H9 (cell line): ENCODE measurements at regions not wholly inside any gene's neighbourhood (a gene's known extent, or its start where the extent isn't known, plus 50 kb on each side); places are given as distances from the start of the nearest gene placed in this dataset.

Source experiments
- DNase-seq: peaks from one replicate; pipeline ENCODE4 v3.0.0-alpha.2; 2017
- H2AFZ ChIP-seq: one replicate; pipeline ENCODE4 v1.6.1; 2013; ENCODE audit warnings: mild to moderate bottlenecking, low read length, control low read depth, moderate library complexity
- H2AK5ac ChIP-seq: 2 replicates; pipeline ENCODE4 v1.6.1; 2013; ENCODE audit warnings: low read length, control low read depth, mixed read lengths; ENCODE audit not compliant: insufficient read length
- H2BK120ac ChIP-seq: one replicate; pipeline ENCODE4 v1.6.1; 2013; ENCODE audit warnings: low read depth, mild to moderate bottlenecking, low read length, control low read depth, inconsistent platforms; ENCODE audit not compliant: poor library complexity, severe bottlenecking
- H2BK12ac ChIP-seq: 2 replicates; pipeline ENCODE4 v1.6.1; 2013; ENCODE audit warnings: low read length, control low read depth, mixed read lengths, low read depth; ENCODE audit not compliant: insufficient read length
- H2BK15ac ChIP-seq: 2 replicates; pipeline ENCODE4 v1.6.1; 2013; ENCODE audit warnings: low read depth, low read length, control low read depth
- H2BK20ac ChIP-seq: one replicate; pipeline ENCODE4 v1.6.1; 2013; ENCODE audit warnings: low read depth, mild to moderate bottlenecking, low read length, control low read depth, inconsistent platforms; ENCODE audit not compliant: poor library complexity, severe bottlenecking
- H2BK5ac ChIP-seq: 2 replicates; pipeline ENCODE4 v1.6.1; 2013; ENCODE audit warnings: low read length, control low read depth, mixed read lengths; ENCODE audit not compliant: insufficient read length
- H3K14ac ChIP-seq: 2 replicates; pipeline ENCODE4 v1.6.1; 2013; ENCODE audit warnings: low read length, control low read depth; ENCODE audit not compliant: insufficient read depth
- H3K18ac ChIP-seq: 2 replicates; pipeline ENCODE4 v1.6.1; 2013; ENCODE audit warnings: low read depth, mild to moderate bottlenecking, mixed read lengths, low read length, control low read depth; ENCODE audit not compliant: insufficient read length
- H3K23ac ChIP-seq: 2 replicates; pipeline ENCODE4 v1.6.1; 2013; ENCODE audit warnings: low read length, control low read depth, mixed read lengths, low read depth; ENCODE audit not compliant: insufficient read length
- H3K23me2 ChIP-seq: 2 replicates; pipeline ENCODE4 v1.6.1; 2013; ENCODE audit warnings: low read depth, mild to moderate bottlenecking, mixed read lengths, low read length, control low read depth; ENCODE audit not compliant: insufficient read length, poor library complexity, severe bottlenecking
- H3K27ac ChIP-seq: 2 replicates; pipeline ENCODE4 v1.5.1; 2013; ENCODE audit warnings: low read length, control low read depth, mixed read lengths, low read depth; ENCODE audit not compliant: insufficient read length
- H3K27me3 ChIP-seq: 2 replicates; pipeline ENCODE4 v1.6.1; 2013; ENCODE audit warnings: low read length, control low read depth, inconsistent platforms; ENCODE audit not compliant: insufficient read depth
- H3K4ac ChIP-seq: 2 replicates; pipeline ENCODE4 v1.6.1; 2013; ENCODE audit warnings: low read depth, mild to moderate bottlenecking, control low read depth, inconsistent platforms, low read length, moderate library complexity
- H3K4me1 ChIP-seq: 2 replicates; pipeline ENCODE4 v1.6.1; 2013; ENCODE audit warnings: low read length, control low read depth, inconsistent platforms; ENCODE audit not compliant: insufficient read depth
- H3K4me2 ChIP-seq: 2 replicates; pipeline ENCODE4 v1.6.1; 2013; ENCODE audit warnings: low read length, control low read depth, mixed read lengths; ENCODE audit not compliant: insufficient read length, insufficient read depth
- H3K56ac ChIP-seq: 2 replicates; pipeline ENCODE4 v1.6.1; 2013; ENCODE audit warnings: low read depth, mild to moderate bottlenecking, mixed read lengths, low read length, control low read depth; ENCODE audit not compliant: insufficient read length
- H3K79me1 ChIP-seq: 2 replicates; pipeline ENCODE4 v1.6.1; 2013; ENCODE audit warnings: low read depth, mild to moderate bottlenecking, moderate library complexity, low read length, control low read depth, inconsistent platforms; ENCODE audit not compliant: insufficient read depth, poor library complexity, severe bottlenecking
- H3K79me2 ChIP-seq: 2 replicates; pipeline ENCODE4 v1.6.1; 2013; ENCODE audit warnings: low read length, control low read depth, inconsistent platforms; ENCODE audit not compliant: insufficient read depth
- H3K9ac ChIP-seq: 2 replicates; pipeline ENCODE4 v1.6.1; 2013; ENCODE audit warnings: low read length, control low read depth, mixed read lengths; ENCODE audit not compliant: insufficient read length; ENCODE audit errors: extremely low read depth
- H3K9me3 ChIP-seq: one replicate; pipeline ENCODE4 v1.6.1; 2013; ENCODE audit warnings: low read depth, low read length, inconsistent platforms; ENCODE audit not compliant: control insufficient read depth
- H3T11ph ChIP-seq: one replicate; pipeline ENCODE4 v1.6.1; 2013; ENCODE audit warnings: mild to moderate bottlenecking, low read length, control low read depth, inconsistent platforms
- H4K20me1 ChIP-seq: one replicate; pipeline ENCODE4 v1.6.1; 2013; ENCODE audit not compliant: control insufficient read depth, insufficient read length, insufficient read depth
- H4K5ac ChIP-seq: 2 replicates; pipeline ENCODE4 v1.6.1; 2013; ENCODE audit warnings: low read depth, mild to moderate bottlenecking, mixed read lengths, low read length, control low read depth; ENCODE audit not compliant: insufficient read length
- H4K8ac ChIP-seq: replicated peaks from 2 replicates; pipeline ENCODE4 v1.6.1; 2013; ENCODE audit warnings: low read length, control low read depth, mixed read lengths, low read depth; ENCODE audit not compliant: insufficient read length
- H4K91ac ChIP-seq: 2 replicates; pipeline ENCODE4 v1.6.1; 2013; ENCODE audit warnings: low read depth, mild to moderate bottlenecking, moderate library complexity, mixed read lengths, low read length, control low read depth; ENCODE audit not compliant: insufficient read length
- H3K27ac Mint-ChIP-seq, 3 experiments: 2 replicates in 2 of 3; 3 replicates in 1 of 3; pipeline ENCODE4 v1.8.0; 2020 to 2021; ENCODE audit warnings: mixed read lengths in 3 of 3, mild to moderate bottlenecking in 1 of 3, moderate library complexity in 1 of 3
- H3K27me3 Mint-ChIP-seq: 2 replicates; pipeline ENCODE4 v1.8.0; 2021; ENCODE audit warnings: low read depth, mild to moderate bottlenecking, moderate library complexity, mixed read lengths
- H3K36me3 Mint-ChIP-seq, 3 experiments: 2 replicates in 2 of 3; 3 replicates in 1 of 3; pipeline ENCODE4 v1.8.0; 2020 to 2021; ENCODE audit warnings: low read depth in 3 of 3, mixed read lengths in 3 of 3; ENCODE audit not compliant: insufficient read depth in 1 of 3
- H3K4me1 Mint-ChIP-seq, 2 experiments: 2 replicates each; pipeline ENCODE4 v1.8.0; 2020; ENCODE audit warnings: mixed read lengths in 2 of 2
- H3K4me3 Mint-ChIP-seq, 2 experiments: 2 replicates in 1 of 2; 3 replicates in 1 of 2; pipeline ENCODE4 v1.8.0; 2020 to 2021; ENCODE audit warnings: mild to moderate bottlenecking in 2 of 2, mixed read lengths in 2 of 2, moderate library complexity in 1 of 2
- H3K9me3 Mint-ChIP-seq, 2 experiments: 2 replicates in 1 of 2; 3 replicates in 1 of 2; pipeline ENCODE4 v1.8.0; 2020; ENCODE audit warnings: mild to moderate bottlenecking in 2 of 2, mixed read lengths in 2 of 2, moderate library complexity in 1 of 2
- TF ChIP-seq, protein P1 (sequence below): fragments of 200-600 bp; sonication (generic); conservative IDR thresholded peaks from 3 replicates; pipeline ENCODE4 v1.8.0; 2021; ENCODE audit warnings: antibody characterized with exemption, mild to moderate bottlenecking

DNA sequence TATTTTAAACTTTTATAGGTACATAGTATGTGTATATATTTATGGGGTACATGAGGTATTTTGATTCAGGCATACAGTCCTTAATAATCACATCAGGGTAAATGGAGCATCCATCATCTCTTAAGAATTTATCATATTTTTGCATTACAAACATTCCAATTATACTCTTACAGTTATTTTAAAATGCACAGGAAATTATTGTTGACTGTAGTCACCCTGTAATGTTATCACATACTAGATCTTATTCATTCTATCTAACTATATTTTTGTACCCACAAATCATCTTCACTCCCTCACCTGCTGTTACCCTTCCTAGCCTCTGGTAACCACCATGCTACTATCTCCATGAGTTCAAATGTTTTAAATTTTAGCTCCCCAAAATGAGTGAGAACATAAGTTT lies 56.3 kb upstream of the FAM3C start:
- Histone ChIP-seq H4K91ac (no peak overlapping the region), H3K9ac (no peak overlapping the region), H2BK120ac (no peak overlapping the region), H3K4ac (no peak overlapping the region), H2AK5ac (no peak overlapping the region), H3K27ac (no peak overlapping the region), H2AFZ (no peak overlapping the region), H3K23me2 (no peaks in the 10 kb centered on the region), H3K79me1 (no peaks in the 10 kb centered on the region), H4K5ac (no peak overlapping the region), H3K9me3 (no peaks in the 10 kb centered on the region), H3T11ph (no peak overlapping the region), H2BK15ac (no peak overlapping the region), H3K4me1 (peaks cover 3% of the 10 kb centered on the region; the same call in 1 of the 2 replicates), H3K27me3 (no peaks in the 10 kb centered on the region), H3K14ac (no peak overlapping the region), H4K8ac (no peak overlapping the region), H4K20me1 (no peaks in the 10 kb centered on the region), H3K79me2 (no peaks in the 10 kb centered on the region), H3K56ac (no peak overlapping the region), H2BK20ac (no peak overlapping the region), H3K23ac (no peak overlapping the region), H2BK12ac (no peak overlapping the region), H2BK5ac (no peak overlapping the region), H3K4me2 (no peak overlapping the region), H3K18ac (no peak overlapping the region)
- no peak overlapping the region for H3K27ac Mint-ChIP-seq
- H3K4me1 Mint-ChIP-seq = peaks cover 10 to 13% of the 10 kb centered on the region in 2 experiments; a peak in 3 of 4 replicates
- H3K36me3 Mint-ChIP-seq = no peaks in the 10 kb centered on the region
- TF ChIP-seq, protein P1, sequence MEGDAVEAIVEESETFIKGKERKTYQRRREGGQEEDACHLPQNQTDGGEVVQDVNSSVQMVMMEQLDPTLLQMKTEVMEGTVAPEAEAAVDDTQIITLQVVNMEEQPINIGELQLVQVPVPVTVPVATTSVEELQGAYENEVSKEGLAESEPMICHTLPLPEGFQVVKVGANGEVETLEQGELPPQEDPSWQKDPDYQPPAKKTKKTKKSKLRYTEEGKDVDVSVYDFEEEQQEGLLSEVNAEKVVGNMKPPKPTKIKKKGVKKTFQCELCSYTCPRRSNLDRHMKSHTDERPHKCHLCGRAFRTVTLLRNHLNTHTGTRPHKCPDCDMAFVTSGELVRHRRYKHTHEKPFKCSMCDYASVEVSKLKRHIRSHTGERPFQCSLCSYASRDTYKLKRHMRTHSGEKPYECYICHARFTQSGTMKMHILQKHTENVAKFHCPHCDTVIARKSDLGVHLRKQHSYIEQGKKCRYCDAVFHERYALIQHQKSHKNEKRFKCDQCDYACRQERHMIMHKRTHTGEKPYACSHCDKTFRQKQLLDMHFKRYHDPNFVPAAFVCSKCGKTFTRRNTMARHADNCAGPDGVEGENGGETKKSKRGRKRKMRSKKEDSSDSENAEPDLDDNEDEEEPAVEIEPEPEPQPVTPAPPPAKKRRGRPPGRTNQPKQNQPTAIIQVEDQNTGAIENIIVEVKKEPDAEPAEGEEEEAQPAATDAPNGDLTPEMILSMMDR = no peak
- H3K27me3 Mint-ChIP-seq = no peaks in the 10 kb centered on the region
- H3K9me3 Mint-ChIP-seq = no peaks in the 10 kb centered on the region
- DNase-seq = no peak
- H3K4me3 Mint-ChIP-seq = no peak overlapping the region
